HTR-8/SVneo (cell line): ENCODE measurements at regions not wholly inside any gene's neighbourhood (a gene's known extent, or its start where the extent isn't known, plus 50 kb on each side); places are given as distances from the start of the nearest gene placed in this dataset.

Experiments used
- DNase-seq: peaks from one replicate; pipeline ENCODE4 v3.0.0; 2011; ENCODE audit warnings: low spot score, mixed read lengths; ENCODE audit not compliant: insufficient read length
- FAIRE-seq: peaks from 2 replicates; lab custom pipeline; 2011; peaks lifted over from hg19 to GRCh38; lab: Jason Lieb, UNC

- DNase-seq: no peak
- FAIRE-seq: no peak
Measured at GRCh38 chr2:187976259-187976985, 315.3 kb upstream of the GULP1 start.

GRCh38 chr2:187976986-187977333, 314.7 kb upstream of the GULP1 start:
- DNase-seq (no peak), FAIRE-seq (no peak)

GRCh38 chr2:187978356-187978755, 313.3 kb upstream of the GULP1 start:
- DNase-seq (no peak), FAIRE-seq (peak; percentile 26)

- DNase-seq (peak; percentile 24), FAIRE-seq (peak; percentile 44)
Measured at GRCh38 chr2:187982668-187983067, 309.0 kb upstream of the GULP1 start.

GRCh38 chr2:187985195-187985594, 306.5 kb upstream of the GULP1 start:
- DNase-seq (no peak), FAIRE-seq (no peak)

- no peak for FAIRE-seq
- DNase-seq: no peak
Measured at GRCh38 chr2:187985923-187986322, 305.8 kb upstream of the GULP1 start.

- peak; percentile 81 for FAIRE-seq
- DNase-seq: no peak
Measured at GRCh38 chr2:187986390-187987105, 305.1 kb upstream of the GULP1 start.

GRCh38 chr2:187988348-187988747, 303.3 kb upstream of the GULP1 start:
- DNase-seq: no peak
- FAIRE-seq: no peak

- FAIRE-seq: no peak
- no peak for DNase-seq
Measured at GRCh38 chr2:187989925-187990623, 301.6 kb upstream of the GULP1 start.

GRCh38 chr2:187991389-187991788, 300.3 kb upstream of the GULP1 start:
- DNase-seq (no peak), FAIRE-seq (no peak)

GRCh38 chr2:187994464-187995331, 297.0 kb upstream of the GULP1 start:
- FAIRE-seq (peak; percentile 57), DNase-seq (no peak)

GRCh38 chr2:187995556-187995955, 296.1 kb upstream of the GULP1 start:
- FAIRE-seq: no peak

GRCh38 chr2:187996630-187997029, 295.0 kb upstream of the GULP1 start:
- no peak for FAIRE-seq
- DNase-seq: no peak

More at GRCh38 chr2:187995556-187995955, 296.1 kb upstream of the GULP1 start:
- no peak for DNase-seq

GRCh38 chr2:188000189-188000588, 291.5 kb upstream of the GULP1 start:
- FAIRE-seq (no peak), DNase-seq (no peak)

- no peak for DNase-seq
- FAIRE-seq: no peak
Measured at GRCh38 chr2:188003800-188004199, 287.9 kb upstream of the GULP1 start.

GRCh38 chr2:188013767-188014166, 277.9 kb upstream of the GULP1 start:
- DNase-seq (no peak), FAIRE-seq (no peak)

GRCh38 chr2:188016917-188017316, 274.8 kb upstream of the GULP1 start:
- FAIRE-seq (no peak), DNase-seq (no peak)

- DNase-seq (no peak), FAIRE-seq (no peak)
Measured at GRCh38 chr2:188022389-188022788, 269.3 kb upstream of the GULP1 start.

GRCh38 chr2:188023035-188023434, 268.6 kb upstream of the GULP1 start:
- DNase-seq (no peak), FAIRE-seq (no peak)

GRCh38 chr2:188024811-188025210, 266.9 kb upstream of the GULP1 start:
- FAIRE-seq: no peak
- no peak for DNase-seq
